Uterus (tissue), 2 donors: ENCODE measurements at regions not wholly inside any gene's neighbourhood (a gene's known extent, or its start where the extent isn't known, plus 50 kb on each side); places are given as distances from the start of the nearest gene placed in this dataset.

ENCODE experiments used
- POLR2A ChIP-seq, 2 donors: fragments of 450-650 bp; IDR thresholded peaks; one replicate each; pipeline ENCODE4 v1.6.1; 2016; ENCODE audit warnings: antibody characterized with exemption in 2 of 2, mild to moderate bottlenecking in 1 of 2, moderate library complexity in 1 of 2
- TF ChIP-seq, protein P1 (sequence below), 4 experiments: fragments of 200-600 bp in 2 of 4; fragments of 450-650 bp in 2 of 4; sonication (generic) in 2 of 4; IDR thresholded peaks; one replicate each; pipeline ENCODE4 v1.5.1; 2016 to 2019; ENCODE audit warnings: antibody characterized with exemption in 4 of 4, mild to moderate bottlenecking in 2 of 4, moderate library complexity in 1 of 4

DNA sequence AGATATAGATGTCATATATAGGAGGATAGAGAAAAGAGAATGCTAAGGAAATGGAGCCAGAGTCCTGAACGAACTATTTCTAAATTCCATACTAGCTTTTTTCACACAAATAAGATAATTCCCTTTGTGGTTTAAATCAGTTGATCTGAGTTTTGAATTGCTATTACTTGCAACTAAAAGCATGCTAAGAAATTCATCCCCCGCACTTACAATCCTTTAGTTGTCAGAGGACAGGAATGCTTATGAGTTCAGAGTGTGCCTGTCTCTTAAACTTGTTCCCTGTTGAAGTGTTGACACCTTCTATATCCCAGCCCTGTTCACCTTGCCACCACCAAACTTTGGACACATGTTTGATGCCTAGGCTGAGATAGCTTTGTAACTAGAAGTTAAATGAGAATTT, 406.2 kb downstream of the METTL15 start:
- TF ChIP-seq, protein P1, sequence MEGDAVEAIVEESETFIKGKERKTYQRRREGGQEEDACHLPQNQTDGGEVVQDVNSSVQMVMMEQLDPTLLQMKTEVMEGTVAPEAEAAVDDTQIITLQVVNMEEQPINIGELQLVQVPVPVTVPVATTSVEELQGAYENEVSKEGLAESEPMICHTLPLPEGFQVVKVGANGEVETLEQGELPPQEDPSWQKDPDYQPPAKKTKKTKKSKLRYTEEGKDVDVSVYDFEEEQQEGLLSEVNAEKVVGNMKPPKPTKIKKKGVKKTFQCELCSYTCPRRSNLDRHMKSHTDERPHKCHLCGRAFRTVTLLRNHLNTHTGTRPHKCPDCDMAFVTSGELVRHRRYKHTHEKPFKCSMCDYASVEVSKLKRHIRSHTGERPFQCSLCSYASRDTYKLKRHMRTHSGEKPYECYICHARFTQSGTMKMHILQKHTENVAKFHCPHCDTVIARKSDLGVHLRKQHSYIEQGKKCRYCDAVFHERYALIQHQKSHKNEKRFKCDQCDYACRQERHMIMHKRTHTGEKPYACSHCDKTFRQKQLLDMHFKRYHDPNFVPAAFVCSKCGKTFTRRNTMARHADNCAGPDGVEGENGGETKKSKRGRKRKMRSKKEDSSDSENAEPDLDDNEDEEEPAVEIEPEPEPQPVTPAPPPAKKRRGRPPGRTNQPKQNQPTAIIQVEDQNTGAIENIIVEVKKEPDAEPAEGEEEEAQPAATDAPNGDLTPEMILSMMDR (IDR thresholded peaks at IDR 0.05) = no peak
- TF ChIP-seq POLR2A (IDR thresholded peaks at IDR 0.05) = no peak
